Smooth muscle cell (in vitro differentiated cells): ENCODE measurements at regions not wholly inside any gene's neighbourhood (a gene's known extent, or its start where the extent isn't known, plus 50 kb on each side); places are given as distances from the start of the nearest gene placed in this dataset.

Source experiments
- DNase-seq: peaks from one replicate; lab custom pipeline; 2025; ENCODE audit not compliant: unreplicated experiment; lab: John Stamatoyannopoulos, UW
- H2AFZ ChIP-seq: fragments of 200-600 bp; sonication (generic); 2 replicates; pipeline ENCODE4 v1.6.0; 2016; ENCODE audit warnings: antibody characterized with exemption, low read depth, mild to moderate bottlenecking
- H3F3A ChIP-seq: fragments of 200-600 bp; sonication (generic); 2 replicates; pipeline ENCODE4 v1.6.0; 2017; ENCODE audit warnings: antibody characterized with exemption, low read depth
- H3K27ac ChIP-seq: fragments of 200-600 bp; sonication (generic); 2 replicates; pipeline ENCODE4 v1.5.1; 2016; ENCODE audit warnings: low read depth, mild to moderate bottlenecking
- H3K27me3 ChIP-seq: fragments of 200-600 bp; sonication (generic); 2 replicates; pipeline ENCODE4 v1.6.1; 2016; ENCODE audit warnings: low read depth, mild to moderate bottlenecking
- H3K36me3 ChIP-seq: fragments of 200-600 bp; sonication (generic); 2 replicates; pipeline ENCODE4 v1.5.1; 2016; ENCODE audit warnings: low read depth
- H3K4me1 ChIP-seq: fragments of 200-600 bp; sonication (generic); 2 replicates; pipeline ENCODE4 v1.5.1; 2016; ENCODE audit warnings: low read depth
- H3K4me2 ChIP-seq: fragments of 200-600 bp; sonication (generic); 2 replicates; pipeline ENCODE4 v1.6.0; 2016; ENCODE audit warnings: mild to moderate bottlenecking
- H3K4me3 ChIP-seq: fragments of 200-600 bp; sonication (generic); 2 replicates; pipeline ENCODE4 v1.5.1; 2016; ENCODE audit warnings: mild to moderate bottlenecking
- H3K79me2 ChIP-seq: fragments of 200-600 bp; sonication (generic); 2 replicates; pipeline ENCODE4 v1.6.0; 2016; ENCODE audit warnings: low read depth, mild to moderate bottlenecking
- H3K9ac ChIP-seq: fragments of 200-600 bp; sonication (generic); 2 replicates; pipeline ENCODE4 v1.6.0; 2016; ENCODE audit warnings: low read depth
- H3K9me3 ChIP-seq: fragments of 200-600 bp; sonication (generic); replicated peaks from 2 replicates; pipeline ENCODE4 v1.5.1; 2016; ENCODE audit warnings: low read depth
- H4K20me1 ChIP-seq: fragments of 200-600 bp; sonication (generic); 2 replicates; pipeline ENCODE4 v1.6.0; 2016; ENCODE audit warnings: low read depth
- CTCF ChIP-seq: fragments of 200-600 bp; sonication (generic); IDR thresholded peaks from 2 replicates; pipeline ENCODE4 v1.5.1; 2017; ENCODE audit warnings: borderline replicate concordance, mild to moderate bottlenecking, antibody characterized with exemption; ENCODE audit not compliant: insufficient read depth, poor library complexity, severe bottlenecking
- WGBS: methylation state at CpG from one replicate; pipeline ENCODE4 v1.1.7; 2016; ENCODE audit warnings: low lambda C conversion rate; 5-methylcytosine and 5-hydroxymethylcytosine counted together

DNA sequence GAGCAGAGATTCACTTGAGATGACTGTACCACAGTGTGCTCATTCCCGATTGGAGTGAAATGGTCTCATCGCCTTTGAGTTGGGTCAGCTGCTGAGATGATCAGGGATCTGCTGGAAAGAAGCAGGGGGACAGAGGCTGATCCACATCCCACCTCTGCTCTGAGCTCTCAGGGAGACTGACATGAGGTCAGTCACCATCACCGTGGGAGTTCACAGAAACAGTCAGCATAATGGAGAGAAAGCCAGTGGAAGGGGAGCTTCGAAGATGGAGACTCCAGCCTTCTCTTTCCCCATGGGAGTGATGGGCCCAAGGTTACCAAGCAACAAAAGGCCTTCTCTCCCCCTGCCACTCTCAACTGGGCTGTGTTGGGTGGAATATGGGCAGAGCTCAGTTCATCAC is 276.4 kb downstream of the CDK5RAP2 start:
- 77% methylated on average over 4 of the region's 4 CpGs for WGBS
- DNase-seq: no peak
- Histone ChIP-seq H3K36me3 (no peaks in the 10 kb centered on the region), H3K27me3 (peaks cover 10% of the 10 kb centered on the region), H3K27ac (no peak overlapping the region), H3K4me2 (no peak overlapping the region), H3K4me1 (no peaks in the 10 kb centered on the region), H3K9ac (no peak overlapping the region), H3K4me3 (no peak overlapping the region), H3K9me3 (no peaks in the 10 kb centered on the region), H3K79me2 (no peaks in the 10 kb centered on the region), H3F3A (no peaks in the 10 kb centered on the region), H4K20me1 (no peaks in the 10 kb centered on the region), H2AFZ (no peak overlapping the region)
- TF ChIP-seq CTCF: no peak

GRCh38 chr9:120299785-120300184 is 280.2 kb downstream of the CDK5RAP2 start:
- no peak overlapping the region for H3K4me3 ChIP-seq
- no peak overlapping the region for H2AFZ ChIP-seq
- no peak for DNase-seq
- no peak overlapping the region for H3K27ac ChIP-seq
- H3K4me1 ChIP-seq: no peaks in the 10 kb centered on the region
- H3K36me3 ChIP-seq: no peaks in the 10 kb centered on the region
- no peaks in the 10 kb centered on the region for H3F3A ChIP-seq
- H4K20me1 ChIP-seq: no peaks in the 10 kb centered on the region
- 64% methylated on average over 6 of the region's 6 CpGs for WGBS
- no peaks in the 10 kb centered on the region for H3K27me3 ChIP-seq
- no peak overlapping the region for H3K4me2 ChIP-seq
- H3K9me3 ChIP-seq: no peaks in the 10 kb centered on the region
- TF ChIP-seq CTCF: no peak
- H3K79me2 ChIP-seq: no peaks in the 10 kb centered on the region
- H3K9ac ChIP-seq: no peak overlapping the region

- Histone ChIP-seq H4K20me1 (no peaks in the 10 kb centered on the region), H3K9me3 (no peaks in the 10 kb centered on the region), H2AFZ (no peak overlapping the region), H3K27me3 (no peaks in the 10 kb centered on the region), H3K4me1 (no peaks in the 10 kb centered on the region), H3K27ac (no peak overlapping the region), H3K79me2 (no peaks in the 10 kb centered on the region), H3K4me3 (no peak overlapping the region), H3K9ac (no peak overlapping the region), H3K36me3 (no peaks in the 10 kb centered on the region), H3F3A (no peaks in the 10 kb centered on the region), H3K4me2 (no peak overlapping the region)
- DNase-seq: no peak
- WGBS: 69% methylated on average over 4 of the region's 4 CpGs
- no peak for TF ChIP-seq CTCF
Measured at GRCh38 chr9:120294003-120294402, 286.0 kb downstream of the CDK5RAP2 start.

GRCh38 chr9:120292606-120293005 is 287.4 kb downstream of the CDK5RAP2 start:
- no peaks in the 10 kb centered on the region for H3K79me2 ChIP-seq
- H4K20me1 ChIP-seq: no peaks in the 10 kb centered on the region
- no peaks in the 10 kb centered on the region for H3K36me3 ChIP-seq
- no peak overlapping the region for H3K4me2 ChIP-seq
- no peaks in the 10 kb centered on the region for H3K9me3 ChIP-seq
- no peak overlapping the region for H3K27ac ChIP-seq
- H2AFZ ChIP-seq: no peak overlapping the region
- no peaks in the 10 kb centered on the region for H3K4me1 ChIP-seq
- no peaks in the 10 kb centered on the region for H3F3A ChIP-seq
- WGBS: 59% methylated on average over 1 of the region's 1 CpG
- TF ChIP-seq CTCF: no peak
- no peak overlapping the region for H3K4me3 ChIP-seq
- DNase-seq: no peak
- H3K9ac ChIP-seq: no peak overlapping the region
- no peaks in the 10 kb centered on the region for H3K27me3 ChIP-seq
